Activated naive CD4-positive, alpha-beta T cell treated with anti-CD3 and anti-CD28 coated beads, Interleukin-2, amount 50 U/mL, for 16 hours (primary cell): ENCODE measurements at regions not wholly inside any gene's neighbourhood (a gene's known extent, or its start where the extent isn't known, plus 50 kb on each side); places are given as distances from the start of the nearest gene placed in this dataset.
"Not testable (repeated sequence)": the region's sequence is repeated elsewhere in the genome, so short reads cannot be mapped to it uniquely, and the experiment has no call there.

Experiments used
- DNase-seq: peaks from one replicate; pipeline ENCODE4 v3.0.0-alpha.2; 2020

GRCh38 chr21:15558884-15559283 is 170.9 kb upstream of the USP25 start:
- no peak for DNase-seq

- DNase-seq, result no peak
These were observed 170.1 kb upstream of the USP25 start for GRCh38 chr21:15559660-15560059.

- DNase-seq, result no peak
These were observed 169.3 kb upstream of the USP25 start for GRCh38 chr21:15560383-15561056.

- no peak for DNase-seq
These were observed 167.0 kb upstream of the USP25 start for GRCh38 chr21:15562748-15563147.

- DNase-seq, result no peak
These were observed 164.9 kb upstream of the USP25 start for GRCh38 chr21:15564907-15565306.

- no peak for DNase-seq
These were observed 163.1 kb upstream of the USP25 start for GRCh38 chr21:15566703-15567102.

GRCh38 chr21:15567191-15567590 is 162.6 kb upstream of the USP25 start:
- no peak for DNase-seq

- no peak for DNase-seq
These were observed 161.3 kb upstream of the USP25 start for GRCh38 chr21:15568516-15568915.

GRCh38 chr21:15586752-15587427 is 142.9 kb upstream of the USP25 start:
- no peak for DNase-seq

GRCh38 chr21:15592271-15592860 is 137.4 kb upstream of the USP25 start:
- DNase-seq, result no peak

- no peak for DNase-seq
These were observed 136.8 kb upstream of the USP25 start for GRCh38 chr21:15592957-15593356.

GRCh38 chr21:15601390-15601789 is 128.4 kb upstream of the USP25 start:
- DNase-seq, result no peak

- no peak for DNase-seq
These were observed 125.4 kb upstream of the USP25 start for GRCh38 chr21:15604413-15604812.

- DNase-seq, result no peak
These were observed 115.0 kb upstream of the USP25 start for GRCh38 chr21:15614766-15615165.

- no peak for DNase-seq
These were observed 112.8 kb upstream of the USP25 start for GRCh38 chr21:15616864-15617574.

GRCh38 chr21:15617964-15618363 is 111.8 kb upstream of the USP25 start:
- DNase-seq, result no peak

GRCh38 chr21:15620892-15621291 is 108.9 kb upstream of the USP25 start:
- DNase-seq, result no peak

- no peak for DNase-seq
These were observed 105.1 kb upstream of the USP25 start for GRCh38 chr21:15624646-15625045.

- DNase-seq, result no peak
These were observed 104.4 kb upstream of the USP25 start for GRCh38 chr21:15625363-15625762.

- DNase-seq, result no peak
These were observed 103.8 kb upstream of the USP25 start for GRCh38 chr21:15626031-15626430.

GRCh38 chr21:15627011-15627410 is 102.8 kb upstream of the USP25 start:
- no peak for DNase-seq

GRCh38 chr21:15627823-15628222 is 102.0 kb upstream of the USP25 start:
- no peak for DNase-seq

- no peak for DNase-seq
These were observed 98.4 kb upstream of the USP25 start for GRCh38 chr21:15631342-15631741.

GRCh38 chr21:15634541-15634940 is 95.2 kb upstream of the USP25 start:
- DNase-seq, result not testable (repeated sequence)
